Activated T-helper 2 cell treated with anti-CD3 and anti-CD28 coated beads, Interferon-gamma antibody, Interleukin-2, Interleukin-4, amounts not matched to agents 10 μg/mL and 5 μg/mL and 100 μg/mL, durations not matched to agents 14 hours and 24 hours and 36 hours (primary cell): ENCODE measurements at regions not wholly inside any gene's neighbourhood (a gene's known extent, or its start where the extent isn't known, plus 50 kb on each side); places are given as distances from the start of the nearest gene placed in this dataset.

ENCODE experiments used
- DNase-seq: peaks from one replicate; pipeline ENCODE4 v3.0.0; 2021; ENCODE audit warnings: low spot score
- H3K27ac Mint-ChIP-seq: one replicate; pipeline ENCODE4 v1.8.0; 2021; ENCODE audit warnings: mixed read lengths
- H3K27me3 Mint-ChIP-seq: one replicate; pipeline ENCODE4 v1.8.0; 2021; ENCODE audit warnings: low read depth, mixed read lengths
- H3K36me3 Mint-ChIP-seq: one replicate; pipeline ENCODE4 v1.8.0; 2021; ENCODE audit warnings: low read depth, mixed read lengths
- H3K4me1 Mint-ChIP-seq: one replicate; pipeline ENCODE4 v1.8.0; 2021; ENCODE audit warnings: low read depth, mixed read lengths
- H3K4me3 Mint-ChIP-seq: one replicate; pipeline ENCODE4 v1.8.0; 2021; ENCODE audit warnings: low read depth, mild to moderate bottlenecking, moderate library complexity, mixed read lengths
- H3K9me3 Mint-ChIP-seq: one replicate; pipeline ENCODE4 v1.8.0; 2021; ENCODE audit warnings: mixed read lengths
- intact Hi-C: fragments of 100-400 bp; cut with micrococcal nuclease; formaldehyde crosslinking; loops from one replicate; pipeline ENCODE4 v1.15.1; 2023

DNA sequence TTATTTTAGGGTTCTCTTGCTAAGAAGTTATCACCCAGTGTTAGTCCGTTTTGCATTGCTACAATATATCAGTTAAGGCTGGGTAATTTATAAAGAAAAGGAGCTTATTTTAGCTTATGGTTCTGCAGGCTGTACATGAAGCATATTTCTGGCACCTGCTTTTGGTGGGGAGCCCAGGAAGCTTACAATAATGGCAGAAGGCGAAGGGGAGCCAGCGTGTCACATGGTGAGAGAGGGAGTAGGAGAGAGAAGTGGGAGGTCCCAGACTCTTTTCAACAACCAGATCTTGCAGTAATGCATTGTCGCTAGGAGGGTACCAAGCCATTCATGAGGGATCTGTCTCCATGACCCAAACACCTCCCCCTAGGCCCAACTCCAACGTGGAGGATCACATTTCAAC, 688.8 kb upstream of the PIK3C3 start:
- H3K4me3 Mint-ChIP-seq = no peak overlapping the region
- no peak for DNase-seq
- peaks cover 21% of the 10 kb centered on the region for H3K9me3 Mint-ChIP-seq
- intact Hi-C loops = no loop called here
- H3K27me3 Mint-ChIP-seq = no peaks in the 10 kb centered on the region
- no peaks in the 10 kb centered on the region for H3K36me3 Mint-ChIP-seq
- H3K27ac Mint-ChIP-seq = no peak overlapping the region
- no peaks in the 10 kb centered on the region for H3K4me1 Mint-ChIP-seq

DNA sequence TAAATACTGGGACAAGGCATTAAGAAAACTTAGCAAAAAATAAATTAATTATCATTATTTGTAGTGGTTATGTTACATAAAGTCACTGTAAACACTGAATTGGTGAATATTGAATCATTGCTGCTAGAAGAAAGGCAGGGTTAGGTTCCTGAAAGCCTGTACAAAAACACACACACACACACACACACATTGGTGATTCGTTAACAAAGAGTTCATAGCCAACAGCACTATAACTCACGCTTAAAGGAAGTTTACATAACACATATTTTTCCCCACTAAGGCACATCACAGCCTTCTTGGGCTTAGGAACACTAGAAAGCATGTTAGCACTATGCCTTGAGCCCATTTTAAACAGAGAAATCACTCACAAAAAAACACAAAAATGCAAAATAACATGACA, 690.0 kb upstream of the PIK3C3 start:
- DNase-seq = no peak
- Mint-ChIP-seq H3K27me3 (no peaks in the 10 kb centered on the region), H3K9me3 (peaks cover 21% of the 10 kb centered on the region), H3K36me3 (no peaks in the 10 kb centered on the region), H3K4me3 (no peak overlapping the region), H3K27ac (no peak overlapping the region), H3K4me1 (no peaks in the 10 kb centered on the region)
- intact Hi-C loops = no loop called here

DNA sequence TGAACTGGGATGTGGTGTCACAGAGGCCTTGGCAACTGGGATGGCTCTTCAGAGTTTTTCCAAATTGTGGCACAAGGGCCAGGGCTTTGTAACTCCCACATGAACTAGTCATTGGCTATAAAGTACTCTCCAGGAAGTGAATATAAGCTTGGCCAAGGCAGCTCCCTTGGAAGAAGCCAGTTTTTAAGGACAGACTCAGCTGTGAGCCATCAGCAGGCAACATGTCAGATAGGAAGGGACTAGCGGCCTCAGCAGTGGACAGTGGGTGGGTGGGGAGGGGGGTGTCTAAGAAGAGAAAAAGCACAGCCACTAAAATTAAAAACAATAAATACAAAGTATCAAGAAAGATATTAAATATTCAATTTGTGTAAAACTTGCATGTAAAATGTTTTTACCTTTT, 691.1 kb upstream of the PIK3C3 start:
- H3K9me3 Mint-ChIP-seq = peaks cover 26% of the 10 kb centered on the region
- no peak for DNase-seq
- H3K4me1 Mint-ChIP-seq = no peaks in the 10 kb centered on the region
- intact Hi-C loops = no loop called here
- no peaks in the 10 kb centered on the region for H3K36me3 Mint-ChIP-seq
- no peak overlapping the region for H3K4me3 Mint-ChIP-seq
- no peaks in the 10 kb centered on the region for H3K27me3 Mint-ChIP-seq
- H3K27ac Mint-ChIP-seq = no peak overlapping the region

DNA sequence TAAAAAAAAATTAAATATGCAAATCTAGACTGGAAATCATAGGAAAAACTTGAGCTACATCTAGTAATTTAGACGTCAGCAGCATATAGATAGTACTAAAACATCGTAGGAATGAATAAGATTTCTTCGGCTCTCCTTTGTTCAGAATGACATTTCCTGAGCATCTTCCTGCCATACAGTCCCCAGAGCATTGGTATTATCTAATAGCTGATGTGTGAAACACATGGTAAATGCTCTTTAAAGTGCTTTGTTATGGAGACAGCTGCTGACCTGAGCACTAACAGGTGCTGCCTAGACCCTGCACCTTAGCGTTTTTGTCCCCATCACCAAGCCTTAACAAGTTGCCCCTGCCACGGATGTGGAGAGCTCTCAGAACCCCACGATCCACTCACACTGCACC, 692.3 kb upstream of the PIK3C3 start:
- H3K27ac Mint-ChIP-seq = no peak overlapping the region
- intact Hi-C loops = no loop called here
- H3K9me3 Mint-ChIP-seq = peaks cover 28% of the 10 kb centered on the region

DNA sequence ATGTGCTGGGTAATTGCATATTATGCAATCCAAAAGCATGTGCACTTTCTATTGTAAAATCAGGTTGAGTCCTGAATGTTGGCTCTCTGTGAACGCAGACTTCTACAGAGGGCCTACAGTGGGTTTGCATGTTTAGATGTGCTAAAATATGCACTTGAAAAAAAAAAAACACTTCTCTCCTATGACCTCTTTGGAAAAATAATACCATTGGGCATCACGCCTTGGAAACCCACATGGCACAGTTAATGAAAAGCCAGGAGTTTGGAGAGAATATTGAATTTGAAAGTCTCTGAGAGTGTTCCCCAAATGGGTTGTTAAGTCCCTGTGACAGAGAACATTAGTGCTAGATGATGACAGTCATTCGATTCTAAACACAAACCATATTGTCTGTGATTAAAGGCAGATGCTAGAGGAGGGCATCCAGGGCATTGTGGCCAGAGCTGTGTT, 710.4 kb upstream of the PIK3C3 start:
- Mint-ChIP-seq H3K27ac (no peak overlapping the region), H3K36me3 (no peaks in the 10 kb centered on the region), H3K9me3 (peaks cover 7% of the 10 kb centered on the region), H3K4me1 (no peaks in the 10 kb centered on the region), H3K27me3 (no peaks in the 10 kb centered on the region), H3K4me3 (no peak overlapping the region)
- DNase-seq = no peak
- intact Hi-C loops = loop anchor here (5.0 kb wide), 1 partner anchor 53 kb away; no protein-coding TSS in a partner anchor

More for the DNA sequence above, 692.3 kb upstream of the PIK3C3 start:
- no peaks in the 10 kb centered on the region for H3K27me3 Mint-ChIP-seq
- DNase-seq = no peak
- no peak overlapping the region for H3K4me3 Mint-ChIP-seq
- H3K36me3 Mint-ChIP-seq = no peaks in the 10 kb centered on the region
- H3K4me1 Mint-ChIP-seq = no peaks in the 10 kb centered on the region

DNA sequence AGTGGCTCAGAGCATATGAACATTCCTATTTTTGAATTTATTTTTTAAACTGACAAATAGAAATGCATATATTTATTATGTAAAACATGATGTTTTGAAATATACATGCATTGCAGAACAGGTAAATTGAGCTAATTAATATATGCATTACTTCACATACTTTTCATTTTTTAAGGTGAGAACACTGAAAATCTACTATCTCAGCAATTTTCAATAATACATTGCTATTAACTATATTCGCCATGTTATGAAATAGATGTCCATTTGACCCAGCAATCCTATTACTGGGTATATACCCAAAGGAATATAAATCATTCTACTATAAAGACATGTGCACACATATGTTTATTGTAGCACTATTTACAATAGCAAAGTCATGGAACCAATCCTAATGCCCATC, 717.7 kb upstream of the PIK3C3 start:
- no peaks in the 10 kb centered on the region for H3K27me3 Mint-ChIP-seq
- H3K4me3 Mint-ChIP-seq = no peak overlapping the region
- H3K36me3 Mint-ChIP-seq = no peaks in the 10 kb centered on the region
- intact Hi-C loops = no loop called here
- no peaks in the 10 kb centered on the region for H3K4me1 Mint-ChIP-seq
- no peak overlapping the region for H3K27ac Mint-ChIP-seq
- H3K9me3 Mint-ChIP-seq = peaks cover 14% of the 10 kb centered on the region
- DNase-seq = no peak

DNA sequence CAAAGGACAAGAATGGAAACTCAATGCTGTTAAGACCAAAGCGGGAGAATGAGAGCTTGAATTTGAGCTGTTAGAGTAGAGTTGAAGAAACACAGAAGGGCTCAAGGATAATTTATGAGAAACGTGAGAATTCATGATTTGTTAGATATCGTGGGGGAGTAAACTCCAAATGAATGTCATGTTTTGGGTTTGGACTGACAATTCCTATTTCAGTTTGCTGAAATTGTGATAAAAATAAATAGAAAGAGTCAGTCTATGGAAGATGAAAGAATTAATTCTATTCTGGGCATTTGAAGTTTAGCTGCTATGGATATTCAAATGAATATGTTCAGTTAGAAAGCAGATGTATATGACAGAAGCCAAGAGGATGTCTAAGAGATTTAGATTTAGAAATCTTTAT, 723.4 kb upstream of the PIK3C3 start:
- Mint-ChIP-seq H3K36me3 (no peaks in the 10 kb centered on the region), H3K4me3 (no peak overlapping the region), H3K27ac (no peak overlapping the region), H3K4me1 (no peaks in the 10 kb centered on the region), H3K27me3 (no peaks in the 10 kb centered on the region), H3K9me3 (peaks cover 6% of the 10 kb centered on the region)
- DNase-seq = no peak
- intact Hi-C loops = no loop called here

DNA sequence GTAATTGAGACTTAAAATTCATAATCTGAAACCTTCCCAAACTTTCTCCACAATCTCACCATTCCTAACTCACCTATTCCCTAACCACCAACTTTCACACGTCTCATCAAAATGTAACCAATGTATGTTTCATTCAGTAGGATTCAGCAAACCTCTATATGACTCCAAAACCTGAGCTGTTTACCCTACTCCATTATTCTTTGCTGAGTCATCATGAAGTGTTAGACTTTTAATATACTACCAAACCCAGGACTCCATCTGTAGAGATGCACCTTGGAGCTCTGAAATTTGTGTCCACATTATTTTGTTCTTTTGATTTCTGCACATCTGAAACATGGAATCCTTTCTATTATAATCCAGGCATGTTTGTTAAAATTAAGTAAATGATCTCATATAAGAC, 727.0 kb upstream of the PIK3C3 start:
- Mint-ChIP-seq H3K4me1 (no peaks in the 10 kb centered on the region), H3K4me3 (no peak overlapping the region), H3K36me3 (no peaks in the 10 kb centered on the region), H3K27ac (no peak overlapping the region), H3K27me3 (no peaks in the 10 kb centered on the region), H3K9me3 (peaks cover 22% of the 10 kb centered on the region)
- no peak for DNase-seq
- intact Hi-C loops = no loop called here

DNA sequence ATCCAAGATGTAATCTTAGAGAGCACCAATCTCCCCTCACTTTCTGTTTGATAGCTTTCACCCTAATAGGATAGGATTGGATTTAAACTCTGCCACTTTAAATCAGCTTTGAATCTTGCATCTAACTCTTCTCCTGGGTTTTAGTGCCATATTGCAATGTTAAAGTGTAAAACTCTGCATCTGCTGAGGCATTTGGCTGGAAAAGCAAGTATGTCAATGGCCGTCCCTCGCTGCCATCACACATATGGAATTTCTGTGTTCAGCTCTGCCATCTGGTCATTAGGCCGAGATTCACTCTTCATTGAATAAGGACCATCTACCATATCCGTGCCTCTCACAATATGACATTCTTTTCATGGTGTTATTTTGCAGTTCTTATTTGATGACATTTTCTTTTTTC, 728.1 kb upstream of the PIK3C3 start:
- no peak for DNase-seq
- Mint-ChIP-seq H3K4me1 (no peaks in the 10 kb centered on the region), H3K9me3 (peaks cover 33% of the 10 kb centered on the region), H3K4me3 (no peak overlapping the region), H3K27ac (no peak overlapping the region), H3K36me3 (no peaks in the 10 kb centered on the region), H3K27me3 (no peaks in the 10 kb centered on the region)
- intact Hi-C loops = no loop called here

DNA sequence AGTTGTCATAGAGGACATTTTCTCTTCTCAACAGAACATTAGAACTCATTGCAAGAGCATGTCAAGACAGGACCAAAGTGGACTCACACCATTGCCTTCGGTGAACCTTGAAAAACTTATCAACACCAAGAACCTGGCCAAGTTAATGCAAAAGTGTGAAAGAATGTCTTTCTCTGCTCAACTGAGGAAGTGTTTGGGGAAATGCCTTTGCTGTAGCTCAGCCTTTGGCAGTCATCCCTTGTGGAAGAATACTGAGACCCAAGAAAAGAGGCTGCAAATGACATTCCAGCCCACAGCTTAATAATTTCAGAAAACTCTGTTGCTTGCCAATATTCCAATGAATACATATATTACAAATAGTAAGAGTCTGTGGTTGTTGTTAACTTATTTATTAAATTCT, 728.8 kb upstream of the PIK3C3 start:
- Mint-ChIP-seq H3K9me3 (peaks cover 36% of the 10 kb centered on the region), H3K27ac (no peak overlapping the region), H3K4me3 (no peak overlapping the region), H3K4me1 (no peaks in the 10 kb centered on the region), H3K36me3 (no peaks in the 10 kb centered on the region), H3K27me3 (no peaks in the 10 kb centered on the region)
- intact Hi-C loops = no loop called here
- DNase-seq = no peak

DNA sequence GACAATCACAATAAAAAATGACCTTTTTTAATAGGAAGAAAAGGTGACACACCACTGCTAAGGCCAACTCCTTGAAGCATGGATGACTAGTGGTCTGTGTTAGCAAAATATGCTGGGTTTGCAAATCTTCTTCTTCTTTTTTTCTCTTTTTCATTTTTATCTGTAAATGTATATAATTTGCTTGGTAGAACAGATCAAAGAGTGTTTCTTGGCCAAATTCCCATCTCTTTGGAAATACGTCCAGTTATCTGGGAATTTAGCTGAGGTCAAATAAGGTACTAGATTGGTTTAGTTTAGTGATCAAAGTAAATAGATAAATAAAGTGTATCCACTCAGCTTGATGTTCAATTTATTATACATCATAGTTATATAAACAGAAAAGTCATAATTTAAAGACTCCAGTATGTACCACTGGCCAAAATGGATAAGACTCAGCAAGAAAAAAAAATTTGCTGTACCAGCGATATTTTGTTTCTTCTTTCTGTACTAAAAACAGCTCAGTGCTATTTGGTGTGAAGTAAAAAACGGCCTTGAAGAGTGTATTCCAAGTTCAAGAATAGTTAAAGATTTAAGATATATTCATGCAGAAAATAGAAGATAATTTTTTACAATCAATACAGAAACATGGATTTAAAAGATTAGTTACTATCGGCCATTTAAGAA, 738.6 kb upstream of the PIK3C3 start:
- no peak for DNase-seq
- Mint-ChIP-seq H3K36me3 (no peaks in the 10 kb centered on the region), H3K9me3 (peaks cover 11% of the 10 kb centered on the region), H3K4me3 (no peak overlapping the region), H3K27me3 (no peaks in the 10 kb centered on the region), H3K27ac (no peak overlapping the region), H3K4me1 (no peaks in the 10 kb centered on the region)
- intact Hi-C loops = no loop called here

DNA sequence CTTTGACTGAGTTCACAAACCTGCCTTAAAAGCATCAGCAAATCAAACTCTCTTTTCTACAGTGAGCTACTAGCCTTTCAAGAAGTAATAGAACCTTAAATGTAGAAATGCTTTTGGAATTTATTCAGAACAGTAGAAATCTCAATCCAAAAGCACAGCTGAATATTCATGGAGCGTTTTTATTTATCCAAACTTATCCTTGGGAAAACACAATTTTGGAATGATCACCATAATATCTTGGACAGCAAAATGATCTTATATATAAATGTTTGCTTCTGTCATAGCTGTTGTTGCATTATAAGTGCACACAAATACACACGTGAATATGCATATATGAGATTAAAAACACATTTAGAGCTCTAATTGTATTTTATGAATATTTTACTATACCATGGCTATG, 747.3 kb upstream of the PIK3C3 start:
- intact Hi-C loops = no loop called here
- H3K9me3 Mint-ChIP-seq = peaks cover 23% of the 10 kb centered on the region
- DNase-seq = no peak
- H3K27ac Mint-ChIP-seq = no peak overlapping the region
- no peaks in the 10 kb centered on the region for H3K4me1 Mint-ChIP-seq
- no peaks in the 10 kb centered on the region for H3K36me3 Mint-ChIP-seq
- H3K27me3 Mint-ChIP-seq = no peaks in the 10 kb centered on the region
- no peak overlapping the region for H3K4me3 Mint-ChIP-seq

DNA sequence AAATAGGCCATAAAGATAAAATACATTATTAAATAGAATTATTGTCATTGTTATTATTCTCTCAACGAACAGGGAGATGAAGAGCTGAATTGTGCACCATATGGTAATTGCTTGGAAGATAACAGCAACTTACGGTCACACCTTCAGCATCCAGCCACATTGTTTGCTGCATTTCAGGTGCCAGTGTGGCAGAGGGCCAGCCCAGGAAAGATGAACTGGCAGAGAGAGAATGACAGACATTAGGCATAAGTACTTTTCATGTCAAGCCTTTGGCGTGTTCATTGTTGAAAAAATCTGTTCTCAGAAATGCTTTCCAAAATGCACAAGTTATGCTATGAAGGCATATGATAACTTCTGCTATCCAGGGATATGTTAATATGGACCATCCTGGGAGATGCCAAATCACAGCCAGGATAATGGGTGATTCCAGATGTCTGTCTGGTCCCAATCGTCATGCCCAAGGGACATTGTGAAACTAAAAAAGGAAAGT, 748.6 kb upstream of the PIK3C3 start:
- no peak overlapping the region for H3K27ac Mint-ChIP-seq
- no peak overlapping the region for H3K4me3 Mint-ChIP-seq
- no peak for DNase-seq
- intact Hi-C loops = no loop called here
- H3K36me3 Mint-ChIP-seq = no peaks in the 10 kb centered on the region
- no peaks in the 10 kb centered on the region for H3K27me3 Mint-ChIP-seq
- H3K9me3 Mint-ChIP-seq = peaks cover 15% of the 10 kb centered on the region
- no peaks in the 10 kb centered on the region for H3K4me1 Mint-ChIP-seq

DNA sequence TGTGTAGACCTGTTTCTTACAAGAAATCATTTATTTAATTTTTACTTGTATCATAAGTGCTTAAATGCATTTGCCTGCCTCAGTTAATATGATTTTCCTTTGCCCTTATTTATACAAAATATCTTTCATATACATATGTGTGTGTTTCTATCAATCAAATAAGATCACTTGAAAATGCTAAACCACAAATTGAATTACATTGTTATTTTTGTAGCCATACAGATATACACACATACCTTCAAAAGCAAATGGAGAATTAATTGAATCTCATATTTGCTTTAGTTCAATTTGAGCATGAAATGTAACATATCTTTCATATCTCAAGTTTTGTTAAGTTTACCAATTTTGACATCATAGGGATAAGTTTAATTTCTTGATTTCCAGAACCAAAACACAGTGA, 755.8 kb upstream of the PIK3C3 start:
- H3K4me1 Mint-ChIP-seq = no peaks in the 10 kb centered on the region
- no peak overlapping the region for H3K27ac Mint-ChIP-seq
- peaks cover 14% of the 10 kb centered on the region for H3K9me3 Mint-ChIP-seq
- H3K27me3 Mint-ChIP-seq = no peaks in the 10 kb centered on the region
- no peaks in the 10 kb centered on the region for H3K36me3 Mint-ChIP-seq
- H3K4me3 Mint-ChIP-seq = no peak overlapping the region
- intact Hi-C loops = no loop called here
- DNase-seq = no peak
